ENCODE measurements at regions not wholly inside any gene's neighbourhood (a gene's known extent, or its start where the extent isn't known, plus 50 kb on each side); places are given as distances from the start of the nearest gene placed in this dataset.

- Histone ChIP-seq H3K4me3 (ENCODE audit: low read length) (no peak overlapping the region), H3K9me3 (replicated peaks; ENCODE audit: control insufficient read depth, low read depth, low read length) (no peaks in the 10 kb centered on the region), H3K4me1 (ENCODE audit: control insufficient read depth, insufficient read depth, low read length) (no peaks in the 10 kb centered on the region), H3K27me3 (ENCODE audit: control insufficient read depth, insufficient read depth, low read length) (no peaks in the 10 kb centered on the region), H3K36me3 (ENCODE audit: control insufficient read depth, insufficient read depth, low read length) (no peaks in the 10 kb centered on the region), H3K27ac (ENCODE audit: low read length) (no peak overlapping the region)
- 100% methylated on average over 1 of the region's 4 CpGs for WGBS (ENCODE audit: insufficient coverage)
- DNase-seq = no peak
Observed at GRCh38 chr5:124071039-124071438, 559.1 kb downstream of the CSNK1G3 start.

DNA sequence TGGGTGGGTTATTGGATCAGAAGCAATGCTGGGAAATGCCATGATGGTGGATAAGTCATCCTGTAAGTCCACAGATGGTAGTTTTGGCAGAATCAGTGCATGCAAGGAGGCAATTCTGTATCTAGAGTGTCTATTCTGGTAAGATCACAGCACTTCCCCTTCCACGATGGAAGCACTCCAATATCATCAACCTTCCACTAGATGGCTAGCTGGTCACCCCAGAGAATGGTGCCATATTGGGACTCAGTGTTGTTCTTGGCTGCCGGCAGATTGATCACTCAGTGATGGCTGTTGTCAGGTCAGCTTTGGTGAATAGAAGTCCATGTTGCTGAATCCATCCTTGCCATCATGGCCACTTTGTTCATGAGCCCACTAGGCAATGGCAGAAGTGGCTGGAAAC, 553.5 kb downstream of the CSNK1G3 start:
- DNase-seq = no peak
- no CpG with 5 or more reads among the region's 2 CpGs for WGBS (ENCODE audit: insufficient coverage)
- no peaks in the 10 kb centered on the region for H3K27me3 ChIP-seq (ENCODE audit: control insufficient read depth, insufficient read depth, low read length)
- no peaks in the 10 kb centered on the region for H3K9me3 ChIP-seq (replicated peaks; ENCODE audit: control insufficient read depth, low read depth, low read length)
- H3K4me3 ChIP-seq (ENCODE audit: low read length) = no peak overlapping the region
- no peak overlapping the region for H3K27ac ChIP-seq (ENCODE audit: low read length)
- no peaks in the 10 kb centered on the region for H3K36me3 ChIP-seq (ENCODE audit: control insufficient read depth, insufficient read depth, low read length)
- H3K4me1 ChIP-seq (ENCODE audit: control insufficient read depth, insufficient read depth, low read length) = peaks cover 2% of the 10 kb centered on the region

DNA sequence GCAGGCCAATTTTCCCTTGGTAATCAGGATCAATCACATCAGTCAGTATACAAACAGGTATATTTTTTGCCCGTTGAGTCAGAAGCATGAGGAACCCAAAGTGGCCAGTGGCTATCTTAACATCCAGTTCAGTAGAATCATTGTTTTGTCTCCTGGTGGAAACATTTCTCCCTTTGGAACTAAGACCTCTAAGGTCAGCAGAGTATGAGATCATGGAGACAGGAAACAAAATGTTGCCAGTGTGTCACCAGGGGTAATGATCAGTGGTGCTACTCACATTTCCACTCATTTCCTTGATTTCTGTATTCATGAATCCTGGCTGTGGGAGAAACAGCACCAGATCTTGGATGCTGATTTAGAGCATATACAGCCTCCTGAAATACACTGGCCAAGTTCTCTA, 553.0 kb downstream of the CSNK1G3 start:
- H3K4me3 ChIP-seq (ENCODE audit: low read length) = no peak overlapping the region
- no peak overlapping the region for H3K27ac ChIP-seq (ENCODE audit: low read length)
- no peaks in the 10 kb centered on the region for H3K36me3 ChIP-seq (ENCODE audit: control insufficient read depth, insufficient read depth, low read length)
- DNase-seq = no peak
- no CpG with 5 or more reads among the region's 1 CpG for WGBS (ENCODE audit: insufficient coverage)
- H3K4me1 ChIP-seq (ENCODE audit: control insufficient read depth, insufficient read depth, low read length) = peaks cover 2% of the 10 kb centered on the region
- H3K27me3 ChIP-seq (ENCODE audit: control insufficient read depth, insufficient read depth, low read length) = no peaks in the 10 kb centered on the region
- H3K9me3 ChIP-seq (replicated peaks; ENCODE audit: control insufficient read depth, low read depth, low read length) = no peaks in the 10 kb centered on the region

DNA sequence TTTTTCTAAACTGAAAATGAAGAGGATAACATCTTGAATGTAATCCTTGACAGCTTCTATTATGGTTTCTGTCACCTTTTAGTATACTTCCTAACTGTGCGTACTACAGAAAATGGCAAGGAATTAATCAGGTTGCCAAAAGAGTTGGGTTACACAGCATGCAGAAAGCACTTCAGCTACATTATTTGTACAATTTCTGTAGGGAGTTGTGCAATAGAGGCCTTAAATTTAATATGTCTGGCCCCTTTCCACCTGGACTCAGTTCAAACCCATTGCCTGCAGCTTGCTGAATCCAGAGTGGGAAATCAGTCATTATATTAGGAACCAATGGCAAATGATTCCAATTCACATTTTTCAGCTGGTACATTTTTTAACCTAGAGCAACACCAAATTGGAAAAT, 549.7 kb downstream of the CSNK1G3 start:
- H3K27me3 ChIP-seq (ENCODE audit: control insufficient read depth, insufficient read depth, low read length) = no peaks in the 10 kb centered on the region
- H3K27ac ChIP-seq (ENCODE audit: low read length) = no peak overlapping the region
- H3K36me3 ChIP-seq (ENCODE audit: control insufficient read depth, insufficient read depth, low read length) = no peaks in the 10 kb centered on the region
- no CpG with 5 or more reads among the region's 1 CpG for WGBS (ENCODE audit: insufficient coverage)
- H3K9me3 ChIP-seq (replicated peaks; ENCODE audit: control insufficient read depth, low read depth, low read length) = no peaks in the 10 kb centered on the region
- no peak overlapping the region for H3K4me3 ChIP-seq (ENCODE audit: low read length)
- peak; percentile 81 for DNase-seq
- peaks cover 13% of the 10 kb centered on the region for H3K4me1 ChIP-seq (ENCODE audit: control insufficient read depth, insufficient read depth, low read length)

- Histone ChIP-seq H3K27ac (ENCODE audit: low read length) (no peak overlapping the region), H3K36me3 (ENCODE audit: control insufficient read depth, insufficient read depth, low read length) (no peaks in the 10 kb centered on the region), H3K9me3 (replicated peaks; ENCODE audit: control insufficient read depth, low read depth, low read length) (no peaks in the 10 kb centered on the region), H3K4me1 (ENCODE audit: control insufficient read depth, insufficient read depth, low read length) (peaks cover 16% of the 10 kb centered on the region), H3K4me3 (ENCODE audit: low read length) (no peak overlapping the region), H3K27me3 (ENCODE audit: control insufficient read depth, insufficient read depth, low read length) (no peaks in the 10 kb centered on the region)
- WGBS (ENCODE audit: insufficient coverage) = no CpG with 5 or more reads among the region's 4 CpGs
- DNase-seq = peak; percentile 76
Observed at GRCh38 chr5:124061068-124061430, 549.1 kb downstream of the CSNK1G3 start.

DNA sequence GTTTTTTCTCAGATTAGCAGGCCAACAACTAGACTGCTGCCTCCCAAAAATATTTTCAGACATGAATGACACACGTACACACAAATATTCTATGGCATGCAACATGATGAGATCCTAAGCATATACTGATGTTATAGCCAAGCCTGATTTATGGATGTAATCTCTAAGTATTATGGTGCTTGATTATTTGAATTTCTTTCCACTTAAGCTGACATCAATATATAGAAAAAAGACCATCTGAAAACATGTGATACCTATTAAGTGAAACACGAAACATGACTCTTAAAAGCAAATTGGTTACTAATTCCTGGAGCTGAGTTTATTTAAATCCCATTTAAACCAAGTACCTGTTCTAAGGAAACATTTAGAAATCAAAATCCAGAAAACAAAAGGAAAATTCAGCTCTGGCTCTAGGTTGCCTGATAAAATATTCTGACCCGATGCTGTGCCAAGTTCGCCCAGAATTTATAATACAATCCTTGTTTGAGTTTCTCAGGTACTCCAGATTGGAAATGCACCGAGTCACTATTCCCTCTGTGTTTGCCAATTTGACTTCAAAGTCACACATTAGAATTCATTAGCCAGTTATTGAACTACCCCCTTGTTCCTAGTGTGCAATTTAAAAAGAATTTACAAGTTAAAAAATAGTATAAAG, 548.6 kb downstream of the CSNK1G3 start:
- H3K9me3 ChIP-seq (replicated peaks; ENCODE audit: control insufficient read depth, low read depth, low read length) = no peaks in the 10 kb centered on the region
- no peak overlapping the region for H3K4me3 ChIP-seq (ENCODE audit: low read length)
- 48% methylated on average over 2 of the region's 5 CpGs for WGBS (ENCODE audit: insufficient coverage)
- no peak for DNase-seq
- H3K4me1 ChIP-seq (ENCODE audit: control insufficient read depth, insufficient read depth, low read length) = peaks cover 16% of the 10 kb centered on the region
- H3K27me3 ChIP-seq (ENCODE audit: control insufficient read depth, insufficient read depth, low read length) = no peaks in the 10 kb centered on the region
- H3K36me3 ChIP-seq (ENCODE audit: control insufficient read depth, insufficient read depth, low read length) = no peaks in the 10 kb centered on the region
- no peak overlapping the region for H3K27ac ChIP-seq (ENCODE audit: low read length)

GRCh38 chr5:124060011-124060410, 548.0 kb downstream of the CSNK1G3 start:
- DNase-seq = no peak
- H3K9me3 ChIP-seq (replicated peaks; ENCODE audit: control insufficient read depth, low read depth, low read length) = no peaks in the 10 kb centered on the region
- no peaks in the 10 kb centered on the region for H3K36me3 ChIP-seq (ENCODE audit: control insufficient read depth, insufficient read depth, low read length)
- no peaks in the 10 kb centered on the region for H3K27me3 ChIP-seq (ENCODE audit: control insufficient read depth, insufficient read depth, low read length)
- H3K4me1 ChIP-seq (ENCODE audit: control insufficient read depth, insufficient read depth, low read length) = peaks cover 16% of the 10 kb centered on the region
- no peak overlapping the region for H3K4me3 ChIP-seq (ENCODE audit: low read length)
- no peak overlapping the region for H3K27ac ChIP-seq (ENCODE audit: low read length)

DNA sequence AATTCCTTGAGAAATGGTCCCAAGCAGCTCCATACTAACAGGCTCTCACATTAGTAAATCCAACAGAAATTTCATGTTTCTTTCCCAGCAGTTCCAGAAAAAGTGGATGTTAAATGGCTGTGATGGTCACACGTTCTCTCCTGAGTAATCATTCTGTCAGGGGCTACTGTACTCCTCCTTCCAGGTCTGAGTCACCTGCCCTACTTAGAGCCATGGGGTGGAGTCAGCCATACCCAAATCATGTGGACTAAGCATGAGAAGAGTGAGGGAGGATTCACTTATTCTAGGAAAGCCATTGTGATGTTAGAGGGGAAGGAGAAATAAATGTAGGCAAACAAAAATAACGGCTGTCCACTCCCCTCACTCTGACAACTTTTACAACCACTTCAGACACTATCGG, 547.2 kb downstream of the CSNK1G3 start:
- H3K4me3 ChIP-seq (ENCODE audit: low read length) = no peak overlapping the region
- H3K27me3 ChIP-seq (ENCODE audit: control insufficient read depth, insufficient read depth, low read length) = no peaks in the 10 kb centered on the region
- no peak for DNase-seq
- no peaks in the 10 kb centered on the region for H3K9me3 ChIP-seq (replicated peaks; ENCODE audit: control insufficient read depth, low read depth, low read length)
- no peak overlapping the region for H3K27ac ChIP-seq (ENCODE audit: low read length)
- H3K36me3 ChIP-seq (ENCODE audit: control insufficient read depth, insufficient read depth, low read length) = no peaks in the 10 kb centered on the region
- H3K4me1 ChIP-seq (ENCODE audit: control insufficient read depth, insufficient read depth, low read length) = peaks cover 16% of the 10 kb centered on the region
- WGBS (ENCODE audit: insufficient coverage) = 100% methylated on average over 1 of the region's 3 CpGs

DNA sequence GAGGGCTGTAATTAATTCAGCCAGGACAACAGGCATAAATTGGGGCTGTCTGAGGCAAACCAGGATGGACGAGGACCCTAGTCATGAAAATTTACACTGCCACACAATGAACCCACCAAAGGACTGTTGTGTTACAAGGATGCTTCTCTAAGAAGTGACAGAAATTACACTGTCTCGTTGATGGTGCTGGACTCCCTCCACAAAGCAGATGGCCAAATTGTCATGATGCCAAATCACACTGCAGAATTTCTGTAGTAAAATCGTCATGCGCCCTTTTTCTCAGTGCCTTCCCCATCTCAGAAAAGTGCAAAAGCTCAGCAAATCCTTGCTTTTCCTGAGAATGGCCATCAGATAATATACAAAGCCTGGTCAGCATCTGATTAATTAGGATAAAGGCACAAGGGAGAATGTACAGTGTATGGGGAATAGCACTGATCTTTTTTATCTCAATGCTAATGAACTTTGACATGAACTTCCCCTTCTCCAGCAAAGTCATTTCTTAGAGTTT, 545.8 kb downstream of the CSNK1G3 start:
- H3K4me3 ChIP-seq (ENCODE audit: low read length) = no peak overlapping the region
- 30% methylated on average over 2 of the region's 4 CpGs for WGBS (ENCODE audit: insufficient coverage)
- peak; percentile 68 for DNase-seq
- no peaks in the 10 kb centered on the region for H3K9me3 ChIP-seq (replicated peaks; ENCODE audit: control insufficient read depth, low read depth, low read length)
- H3K4me1 ChIP-seq (ENCODE audit: control insufficient read depth, insufficient read depth, low read length) = peaks cover 16% of the 10 kb centered on the region
- H3K27ac ChIP-seq (ENCODE audit: low read length) = no peak overlapping the region
- no peaks in the 10 kb centered on the region for H3K36me3 ChIP-seq (ENCODE audit: control insufficient read depth, insufficient read depth, low read length)
- no peaks in the 10 kb centered on the region for H3K27me3 ChIP-seq (ENCODE audit: control insufficient read depth, insufficient read depth, low read length)

- Histone ChIP-seq H3K27ac (ENCODE audit: low read length) (no peak overlapping the region), H3K27me3 (ENCODE audit: control insufficient read depth, insufficient read depth, low read length) (no peaks in the 10 kb centered on the region), H3K9me3 (replicated peaks; ENCODE audit: control insufficient read depth, low read depth, low read length) (no peaks in the 10 kb centered on the region), H3K36me3 (ENCODE audit: control insufficient read depth, insufficient read depth, low read length) (no peaks in the 10 kb centered on the region), H3K4me1 (ENCODE audit: control insufficient read depth, insufficient read depth, low read length) (peaks cover 16% of the 10 kb centered on the region), H3K4me3 (ENCODE audit: low read length) (no peak overlapping the region)
- 24% methylated on average over 4 of the region's 6 CpGs for WGBS (ENCODE audit: insufficient coverage)
- DNase-seq = peak; percentile 69
Observed at GRCh38 chr5:124056991-124057723, 545.2 kb downstream of the CSNK1G3 start.

All from muscle of leg (tissue), 3 donors.